Esophagus squamous epithelium (tissue), 5 donors: ENCODE measurements at regions not wholly inside any gene's neighbourhood (a gene's known extent, or its start where the extent isn't known, plus 50 kb on each side); places are given as distances from the start of the nearest gene placed in this dataset.
"Not testable (repeated sequence)": the region's sequence is repeated elsewhere in the genome, so short reads cannot be mapped to it uniquely, and the experiment has no call there.

Experiments used
- DNase-seq: peaks from one replicate; lab custom pipeline; 2025; lab: John Stamatoyannopoulos, UW
- H3K27ac ChIP-seq, 4 donors: fragments of 200-600 bp; sonication (generic); one replicate each; pipeline ENCODE4 v1.5.1; 2016 to 2019; ENCODE audit warnings: mild to moderate bottlenecking in 1 of 4
- H3K27me3 ChIP-seq, 4 donors: fragments of 200-600 bp; sonication (generic); 1 replicate in 3 of 4; 2 replicates in 1 of 4; pipeline versions ENCODE4 v1.5.1 to v1.6.0; 2017 to 2021; ENCODE audit warnings: antibody characterized with exemption in 1 of 4
- H3K36me3 ChIP-seq, 3 donors: fragments of 200-600 bp; sonication (generic); one replicate each; pipeline ENCODE4 v1.5.1; 2016 to 2019
- H3K4me1 ChIP-seq, 3 donors: fragments of 200-600 bp; sonication (generic); one replicate each; pipeline ENCODE4 v1.5.1; 2017 to 2019
- H3K4me3 ChIP-seq, 4 donors: fragments of 200-600 bp; sonication (generic); 1 replicate in 3 of 4; 2 replicates in 1 of 4; pipeline ENCODE4 v1.5.1; 2016 to 2019; ENCODE audit warnings: mild to moderate bottlenecking in 2 of 4, moderate library complexity in 1 of 4
- H3K9me3 ChIP-seq, 3 donors: fragments of 200-600 bp; sonication (generic); one replicate each; pipeline ENCODE4 v1.5.1; 2016 to 2019
- POLR2A ChIP-seq, 4 donors: fragments of 450-650 bp; IDR thresholded peaks; one replicate each; pipeline ENCODE4 v1.6.1; 2017; ENCODE audit warnings: antibody characterized with exemption in 4 of 4, mild to moderate bottlenecking in 4 of 4, moderate library complexity in 3 of 4
- WGBS, 2 donors: methylation state at CpG; one replicate each; pipeline ENCODE4 v1.1.5; 2018; 5-methylcytosine and 5-hydroxymethylcytosine counted together
- intact Hi-C: fragments of 100-400 bp; cut with DNase I; formaldehyde crosslinking; loops from one replicate; pipeline ENCODE4 v1.15.0; 2022
- TF ChIP-seq, protein P1 (sequence below), 6 experiments: fragments of 450-650 bp in 4 of 6; fragments of 200-600 bp in 2 of 6; sonication (generic) in 2 of 6; IDR thresholded peaks; one replicate each; pipeline ENCODE4 v1.5.1; 2016 to 2019; ENCODE audit warnings: antibody characterized with exemption in 6 of 6, mild to moderate bottlenecking in 4 of 6, moderate library complexity in 4 of 6
- donor health status: DM: yes; HTN: yes; CAD: no.

DNA sequence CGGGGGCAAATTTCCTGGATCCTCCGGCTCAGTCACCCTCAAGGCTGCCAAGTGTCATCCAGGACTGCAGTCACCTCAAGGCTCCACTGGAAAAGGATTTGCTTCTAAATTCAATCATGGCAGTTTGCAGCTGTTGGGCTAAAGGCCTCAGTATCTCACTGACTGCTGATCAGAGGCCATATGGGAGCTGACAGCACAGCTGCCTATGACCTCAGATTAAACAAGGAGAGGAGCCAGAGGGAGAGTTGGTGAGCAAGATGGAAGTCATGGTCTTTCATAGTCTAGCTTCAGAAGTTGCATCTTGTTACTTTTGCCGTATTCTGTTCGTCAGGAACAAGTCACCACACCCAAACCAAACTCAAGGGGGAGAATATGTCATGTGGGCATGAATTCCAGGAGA, 849.7 kb downstream of the UQCRFS1 start:
- DNase-seq: no peak
- Histone ChIP-seq H3K9me3 (peaks cover 0 to 7% (median 0%) of the 10 kb centered on the region in 3 donors), H3K27me3 (no peaks in the 10 kb centered on the region), H3K4me3 (no peak overlapping the region), H3K36me3 (no peaks in the 10 kb centered on the region), H3K27ac (no peak overlapping the region), H3K4me1 (no peaks in the 10 kb centered on the region)
- intact Hi-C loops: no loop called here
- TF ChIP-seq, protein P1, sequence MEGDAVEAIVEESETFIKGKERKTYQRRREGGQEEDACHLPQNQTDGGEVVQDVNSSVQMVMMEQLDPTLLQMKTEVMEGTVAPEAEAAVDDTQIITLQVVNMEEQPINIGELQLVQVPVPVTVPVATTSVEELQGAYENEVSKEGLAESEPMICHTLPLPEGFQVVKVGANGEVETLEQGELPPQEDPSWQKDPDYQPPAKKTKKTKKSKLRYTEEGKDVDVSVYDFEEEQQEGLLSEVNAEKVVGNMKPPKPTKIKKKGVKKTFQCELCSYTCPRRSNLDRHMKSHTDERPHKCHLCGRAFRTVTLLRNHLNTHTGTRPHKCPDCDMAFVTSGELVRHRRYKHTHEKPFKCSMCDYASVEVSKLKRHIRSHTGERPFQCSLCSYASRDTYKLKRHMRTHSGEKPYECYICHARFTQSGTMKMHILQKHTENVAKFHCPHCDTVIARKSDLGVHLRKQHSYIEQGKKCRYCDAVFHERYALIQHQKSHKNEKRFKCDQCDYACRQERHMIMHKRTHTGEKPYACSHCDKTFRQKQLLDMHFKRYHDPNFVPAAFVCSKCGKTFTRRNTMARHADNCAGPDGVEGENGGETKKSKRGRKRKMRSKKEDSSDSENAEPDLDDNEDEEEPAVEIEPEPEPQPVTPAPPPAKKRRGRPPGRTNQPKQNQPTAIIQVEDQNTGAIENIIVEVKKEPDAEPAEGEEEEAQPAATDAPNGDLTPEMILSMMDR (IDR thresholded peaks at IDR 0.05): no peak
- TF ChIP-seq POLR2A (IDR thresholded peaks at IDR 0.05): no peak
- 61 to 64% methylated on average over 3 of the region's 4 CpGs for WGBS, 2 donors

DNA sequence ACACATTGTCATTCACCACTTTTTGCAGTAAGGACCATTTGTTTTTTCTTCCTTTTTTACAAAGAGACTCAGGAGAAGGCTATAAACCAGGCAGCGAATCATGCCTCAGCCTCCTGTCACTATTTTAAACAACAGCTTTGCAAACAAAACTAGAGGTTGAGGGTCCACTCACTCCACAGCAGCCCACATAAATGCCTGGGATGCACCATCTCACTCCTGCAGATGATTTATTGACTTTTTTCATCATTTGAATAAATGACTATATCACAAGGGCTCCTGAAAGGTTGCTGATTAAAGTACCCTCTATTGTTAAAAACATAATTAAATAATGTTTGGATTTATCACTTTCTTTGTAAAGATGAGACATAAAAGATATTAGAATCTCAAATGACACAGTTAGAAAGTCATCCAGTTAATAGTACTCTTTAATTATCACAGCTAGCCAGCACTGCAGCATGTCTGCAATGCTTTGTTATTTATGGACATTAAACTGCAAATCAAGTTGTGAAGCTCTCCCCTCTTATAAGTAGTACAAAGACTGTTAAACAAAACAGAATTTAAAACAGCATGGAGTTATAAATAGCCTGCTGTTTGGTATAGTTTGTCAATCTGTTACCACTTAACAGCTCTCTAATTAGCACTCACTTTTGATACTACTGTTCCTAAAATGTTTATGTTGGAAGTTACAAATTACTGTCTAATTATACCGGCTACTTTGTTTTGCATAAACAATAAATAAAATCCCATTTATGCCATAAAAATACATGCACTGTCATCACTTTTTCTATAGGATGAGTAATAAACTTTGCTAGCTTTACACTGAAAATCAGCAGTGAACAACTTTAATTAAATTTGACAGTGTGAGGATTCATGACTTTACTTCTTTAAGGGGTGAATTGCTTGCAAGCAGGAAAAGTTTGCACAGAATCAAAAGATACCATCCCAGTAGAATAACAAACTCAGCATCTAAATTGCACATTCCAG, 853.2 kb downstream of the UQCRFS1 start:
- intact Hi-C loops: no loop called here
- Histone ChIP-seq H3K27ac (no peak overlapping the region), H3K27me3 (no peaks in the 10 kb centered on the region), H3K36me3 (no peaks in the 10 kb centered on the region), H3K9me3 (peaks cover 0 to 11% (median 0%) of the 10 kb centered on the region in 3 donors), H3K4me1 (no peaks in the 10 kb centered on the region), H3K4me3 (no peak overlapping the region)
- WGBS, 2 donors: 35 to 48% methylated on average over 2 of the region's 2 CpGs
- TF ChIP-seq, protein P1 (IDR thresholded peaks at IDR 0.05): no peak
- no peak for TF ChIP-seq POLR2A (IDR thresholded peaks at IDR 0.05)
- DNase-seq: no peak

DNA sequence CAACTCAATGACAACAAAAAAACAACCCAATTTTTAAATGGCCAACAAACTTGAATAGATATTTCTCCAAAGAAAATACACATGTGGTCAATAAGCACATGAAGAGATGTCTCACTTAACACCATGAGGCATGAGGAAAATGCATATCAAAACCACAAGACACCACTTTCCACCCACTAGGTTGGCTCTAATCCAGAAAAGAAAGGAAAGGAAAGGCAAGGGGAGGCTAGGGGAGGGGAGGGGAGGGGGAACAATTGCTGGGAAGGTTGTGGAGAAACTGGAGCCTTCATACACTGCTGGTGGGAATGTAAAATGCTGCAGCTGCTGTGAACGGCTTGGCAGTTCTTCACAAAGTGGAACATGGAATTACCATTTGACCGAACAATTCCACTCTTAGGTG, 854.3 kb downstream of the UQCRFS1 start:
- H3K4me3 ChIP-seq: no peak overlapping the region
- no peak overlapping the region for H3K27ac ChIP-seq
- peaks cover 0 to 8% (median 0%) of the 10 kb centered on the region in 3 donors for H3K9me3 ChIP-seq
- no peaks in the 10 kb centered on the region for H3K36me3 ChIP-seq
- no peaks in the 10 kb centered on the region for H3K4me1 ChIP-seq
- H3K27me3 ChIP-seq: no peaks in the 10 kb centered on the region
- no peak for DNase-seq
- intact Hi-C loops: no loop called here
- WGBS, 2 donors: 54 to 61% methylated on average over 2 of the region's 2 CpGs
- TF ChIP-seq, protein P1 (IDR thresholded peaks at IDR 0.05): no peak
- TF ChIP-seq POLR2A (IDR thresholded peaks at IDR 0.05): no peak

DNA sequence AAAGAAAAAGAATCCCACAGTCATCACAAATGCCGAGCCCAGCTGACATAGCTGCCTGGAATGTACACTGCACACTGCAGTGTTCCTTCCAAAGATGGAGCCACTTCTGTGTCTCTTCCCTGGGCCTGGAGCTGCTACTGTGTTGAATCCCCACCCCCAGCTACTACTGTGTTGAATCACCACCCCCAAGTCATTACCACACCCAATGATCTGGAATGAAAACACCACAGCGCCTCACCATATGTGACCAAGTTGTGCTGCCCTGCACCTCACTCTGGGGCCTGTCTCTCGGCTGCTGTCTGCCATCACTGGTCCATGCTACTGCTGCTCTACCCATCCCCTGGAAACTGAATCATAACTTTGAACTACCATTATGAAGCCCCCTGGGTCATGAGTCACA, 861.2 kb downstream of the UQCRFS1 start:
- Histone ChIP-seq H3K4me3 (no peak overlapping the region), H3K9me3 (peaks cover 0 to 19% (median 0%) of the 10 kb centered on the region in 3 donors), H3K36me3 (no peaks in the 10 kb centered on the region), H3K27me3 (no peaks in the 10 kb centered on the region), H3K27ac (no peak overlapping the region), H3K4me1 (no peaks in the 10 kb centered on the region)
- intact Hi-C loops: no loop called here
- WGBS, 2 donors: 64 to 73% methylated on average over 3 of the region's 3 CpGs
- DNase-seq: no peak
- no peak for TF ChIP-seq POLR2A (IDR thresholded peaks at IDR 0.05)
- TF ChIP-seq, protein P1 (IDR thresholded peaks at IDR 0.05): no peak

DNA sequence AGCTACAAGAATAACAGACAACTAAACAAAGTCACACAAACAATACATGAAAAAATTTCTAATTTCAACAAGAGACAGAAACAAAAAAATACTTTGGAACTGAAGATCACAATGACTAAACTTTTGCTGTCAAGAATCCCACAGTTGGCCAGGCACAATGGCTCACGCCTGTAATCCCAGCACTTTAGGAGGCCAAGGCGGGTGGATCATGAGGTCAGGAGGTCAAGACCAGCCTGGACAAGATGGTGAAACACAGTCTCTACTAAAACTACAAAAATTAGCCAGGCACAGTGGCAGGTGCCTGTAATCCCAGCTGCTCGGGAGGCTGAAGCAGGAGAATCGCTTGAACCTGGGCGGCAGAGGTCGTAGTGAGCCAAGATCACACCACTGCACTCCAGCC, 861.6 kb downstream of the UQCRFS1 start:
- H3K4me3 ChIP-seq, H3K27ac ChIP-seq, H3K27me3 ChIP-seq, DNase-seq, H3K36me3 ChIP-seq, intact Hi-C loops, H3K4me1 ChIP-seq: not testable (repeated sequence)
- peaks cover 0 to 19% (median 0%) of the 10 kb centered on the region in 3 donors for H3K9me3 ChIP-seq
- 81 to 88% methylated on average over 6 of the region's 6 CpGs for WGBS, 2 donors
